ENCODE measurements at regions not wholly inside any gene's neighbourhood (a gene's known extent, or its start where the extent isn't known, plus 50 kb on each side); places are given as distances from the start of the nearest gene placed in this dataset.

DNA sequence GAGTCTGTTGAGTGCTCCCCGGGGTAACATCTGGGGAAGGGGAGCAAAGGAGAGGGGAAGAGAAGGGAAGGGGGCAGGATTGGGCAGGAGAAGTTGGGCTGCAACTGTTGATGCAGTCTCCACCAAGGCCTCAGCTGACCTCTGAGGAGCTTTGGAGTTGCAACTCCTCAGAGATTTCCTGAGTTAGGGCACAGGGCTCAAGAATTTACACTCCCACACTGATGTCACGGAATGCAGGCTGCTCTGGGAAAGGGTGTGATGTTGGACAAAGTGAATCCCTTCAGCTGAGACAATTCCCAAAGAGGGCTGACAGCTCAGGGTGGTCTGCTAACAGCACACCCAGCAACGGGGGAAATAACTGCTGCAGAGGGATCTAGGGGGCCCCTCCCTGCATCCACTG lies 295.6 kb downstream of the PCNX1 start:
- H2AFZ ChIP-seq, result no peak overlapping the region
- no TSS peak for BruUV-seq (replicated peaks)

DNA sequence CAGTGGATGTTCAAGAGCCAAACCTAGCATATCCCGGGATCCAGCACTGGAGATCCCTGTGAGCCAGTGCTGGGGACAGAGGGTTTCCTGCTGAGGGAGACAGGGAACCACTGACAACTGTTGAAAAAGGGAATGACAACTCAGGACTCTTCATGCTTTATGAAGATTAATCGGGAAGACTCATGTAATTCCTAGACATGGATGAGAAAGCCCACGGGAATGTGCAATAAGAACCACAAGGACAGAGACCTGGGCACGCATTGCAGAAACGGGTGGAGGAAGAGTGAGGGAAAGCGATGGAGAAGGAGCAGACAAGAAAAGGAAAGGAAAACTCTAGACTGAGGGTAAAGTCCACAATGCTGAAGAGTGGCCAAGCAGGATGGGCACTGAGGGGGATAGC lies 296.0 kb downstream of the PCNX1 start:
- no peaks in the 10 kb centered on the region for H4K20me1 ChIP-seq (ENCODE audit: insufficient read depth)
- POLR2A ChIA-PET (ENCODE audit: unreplicated experiment), result no interaction called here

More for the DNA sequence above, 295.6 kb downstream of the PCNX1 start:
- TF ChIP-seq CTCF (conservative IDR thresholded peaks at IDR 0.05), result no peak
- TF ChIP-seq EZH2 (IDR thresholded peaks at IDR 0.05; ENCODE audit: low read depth), result no peak
- intact Hi-C loops (cut with micrococcal nuclease; ENCODE audit: unreplicated experiment), result no loop called here
- H3K36me3 ChIP-seq (ENCODE audit: low read depth), result no peaks in the 10 kb centered on the region
- H3F3A ChIP-seq (ENCODE audit: insufficient read depth, low read depth), result peaks cover 13% of the 10 kb centered on the region
- no peaks in the 10 kb centered on the region for H4K20me1 ChIP-seq (ENCODE audit: insufficient read depth)
- H3K27ac ChIP-seq, result no peak overlapping the region
- H3K4me1 ChIP-seq (replicated peaks; ENCODE audit: insufficient read depth), result peaks cover 27% of the 10 kb centered on the region
- DNase-seq, result no peak
- no peaks in the 10 kb centered on the region for H3K9me2 ChIP-seq (ENCODE audit: insufficient read depth)
- H3K79me2 ChIP-seq (ENCODE audit: low read depth), result no peaks in the 10 kb centered on the region
- H3K9me3 ChIP-seq (ENCODE audit: insufficient read depth, low read depth), result no peaks in the 10 kb centered on the region; the same call in 1 of the 2 replicates
- no peaks in the 10 kb centered on the region for H3K27me3 ChIP-seq (ENCODE audit: insufficient read depth, low read depth)
- ChIA-PET POLR2A (ENCODE audit: unreplicated experiment) (no interaction called here), CTCF (no interaction called here)
- H3K4me2 ChIP-seq, result no peak overlapping the region
- H3K4me3 ChIP-seq, result no peak overlapping the region

DNA sequence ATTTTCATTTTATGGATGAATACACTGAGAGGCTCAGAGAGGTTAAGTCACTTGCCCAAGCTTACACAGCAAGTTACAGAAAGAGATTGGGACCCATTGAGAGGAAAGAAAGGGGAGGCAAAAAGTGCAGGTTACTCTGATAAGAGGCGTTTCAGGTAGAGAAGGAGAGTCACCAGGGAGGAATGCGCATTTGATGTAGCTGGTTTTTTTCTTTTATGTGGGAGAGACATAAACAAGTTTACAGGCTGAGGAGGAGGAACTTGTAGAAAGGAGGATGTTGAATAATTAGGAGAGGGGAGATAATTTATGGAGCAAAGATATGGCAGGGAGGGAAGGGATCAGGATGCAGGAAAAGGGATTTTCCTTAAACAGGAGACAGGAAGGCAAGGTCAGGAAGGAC lies 297.0 kb downstream of the PCNX1 start:
- Histone ChIP-seq H4K20me1 (ENCODE audit: insufficient read depth) (no peaks in the 10 kb centered on the region), H3F3A (ENCODE audit: insufficient read depth, low read depth) (peaks cover 13% of the 10 kb centered on the region), H3K4me3 (no peak overlapping the region), H3K36me3 (ENCODE audit: low read depth) (no peaks in the 10 kb centered on the region), H3K27ac (no peak overlapping the region), H3K4me1 (replicated peaks; ENCODE audit: insufficient read depth) (peaks cover 19% of the 10 kb centered on the region), H3K79me2 (ENCODE audit: low read depth) (no peaks in the 10 kb centered on the region), H3K9me3 (ENCODE audit: insufficient read depth, low read depth) (no peaks in the 10 kb centered on the region; the same call in 1 of the 2 replicates), H2AFZ (no peak overlapping the region), H3K27me3 (ENCODE audit: insufficient read depth, low read depth) (no peaks in the 10 kb centered on the region), H3K4me2 (no peak overlapping the region), H3K9me2 (ENCODE audit: insufficient read depth) (no peaks in the 10 kb centered on the region)
- no TSS peak for BruUV-seq (replicated peaks)
- ChIA-PET CTCF (interaction anchor here (0.7 kb wide), 1 partner anchor 297 kb away, joined by 5 read pairs; the partner anchor contains the start of gene PCNX1), POLR2A (ENCODE audit: unreplicated experiment) (interaction anchor here (0.6 kb wide), 1 partner anchor 13 kb away, joined by 4 read pairs; no protein-coding TSS in a partner anchor)
- intact Hi-C loops (cut with micrococcal nuclease; ENCODE audit: unreplicated experiment), result no loop called here
- TF ChIP-seq EZH2 (IDR thresholded peaks at IDR 0.05; ENCODE audit: low read depth) (no peak), CTCF (conservative IDR thresholded peaks at IDR 0.05) (no peak)
- DNase-seq, result peak in 1 of 2 experiments; percentile 51

More for the DNA sequence above, 296.0 kb downstream of the PCNX1 start:
- no TSS peak for BruUV-seq (replicated peaks)
- H3K4me1 ChIP-seq (replicated peaks; ENCODE audit: insufficient read depth), result peaks cover 23% of the 10 kb centered on the region
- no peak overlapping the region for H2AFZ ChIP-seq
- CTCF ChIA-PET, result no interaction called here
- no peaks in the 10 kb centered on the region for H3K9me2 ChIP-seq (ENCODE audit: insufficient read depth)
- peaks cover 13% of the 10 kb centered on the region for H3F3A ChIP-seq (ENCODE audit: insufficient read depth, low read depth)
- no peak overlapping the region for H3K4me2 ChIP-seq
- no peaks in the 10 kb centered on the region for H3K36me3 ChIP-seq (ENCODE audit: low read depth)
- H3K79me2 ChIP-seq (ENCODE audit: low read depth), result no peaks in the 10 kb centered on the region
- no peak overlapping the region for H3K4me3 ChIP-seq
- intact Hi-C loops (cut with micrococcal nuclease; ENCODE audit: unreplicated experiment), result no loop called here
- no peaks in the 10 kb centered on the region for H3K27me3 ChIP-seq (ENCODE audit: insufficient read depth, low read depth)
- H3K27ac ChIP-seq, result no peak overlapping the region
- no peaks in the 10 kb centered on the region; the same call in 1 of the 2 replicates for H3K9me3 ChIP-seq (ENCODE audit: insufficient read depth, low read depth)
- TF ChIP-seq EZH2 (IDR thresholded peaks at IDR 0.05; ENCODE audit: low read depth), result no peak
- no peak for TF ChIP-seq CTCF (conservative IDR thresholded peaks at IDR 0.05)
- DNase-seq, result no peak

Data from PC-9 (cell line).